ENCODE measurements at regions not wholly inside any gene's neighbourhood (a gene's known extent, or its start where the extent isn't known, plus 50 kb on each side); places are given as distances from the start of the nearest gene placed in this dataset.

DNA sequence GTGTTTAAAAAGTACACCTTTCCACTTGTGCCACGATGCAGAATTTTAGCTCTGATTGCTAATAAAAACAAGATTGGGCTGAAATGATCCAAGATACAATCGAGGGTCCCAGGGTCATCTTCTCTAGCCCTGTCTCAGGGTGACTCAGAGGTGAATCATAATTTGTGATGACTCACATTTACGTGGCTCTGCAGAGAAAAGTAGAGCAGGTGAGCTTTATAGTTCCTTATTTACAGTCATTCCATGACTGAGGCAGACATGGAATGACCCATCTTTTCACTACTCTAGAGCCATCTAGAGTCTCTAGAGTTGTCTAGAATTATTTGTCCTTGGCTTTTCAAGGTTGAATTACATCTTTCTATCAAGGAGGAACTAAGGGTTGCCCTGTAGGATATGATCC is 155.2 kb downstream of the GAS1 start:
- Mint-ChIP-seq H3K4me3 (ENCODE audit: low read depth, unreplicated experiment) (no peak overlapping the region), H3K27ac (ENCODE audit: unreplicated experiment) (no peak overlapping the region), H3K9me3 (ENCODE audit: low read depth, unreplicated experiment) (no peaks in the 10 kb centered on the region), H3K36me3 (ENCODE audit: insufficient read depth, unreplicated experiment) (no peaks in the 10 kb centered on the region), H3K27me3 (ENCODE audit: unreplicated experiment) (no peaks in the 10 kb centered on the region), H3K4me1 (ENCODE audit: low read depth, unreplicated experiment) (peaks cover 11% of the 10 kb centered on the region)
- DNase-seq: peak; percentile 26
- TF ChIP-seq, protein P1, sequence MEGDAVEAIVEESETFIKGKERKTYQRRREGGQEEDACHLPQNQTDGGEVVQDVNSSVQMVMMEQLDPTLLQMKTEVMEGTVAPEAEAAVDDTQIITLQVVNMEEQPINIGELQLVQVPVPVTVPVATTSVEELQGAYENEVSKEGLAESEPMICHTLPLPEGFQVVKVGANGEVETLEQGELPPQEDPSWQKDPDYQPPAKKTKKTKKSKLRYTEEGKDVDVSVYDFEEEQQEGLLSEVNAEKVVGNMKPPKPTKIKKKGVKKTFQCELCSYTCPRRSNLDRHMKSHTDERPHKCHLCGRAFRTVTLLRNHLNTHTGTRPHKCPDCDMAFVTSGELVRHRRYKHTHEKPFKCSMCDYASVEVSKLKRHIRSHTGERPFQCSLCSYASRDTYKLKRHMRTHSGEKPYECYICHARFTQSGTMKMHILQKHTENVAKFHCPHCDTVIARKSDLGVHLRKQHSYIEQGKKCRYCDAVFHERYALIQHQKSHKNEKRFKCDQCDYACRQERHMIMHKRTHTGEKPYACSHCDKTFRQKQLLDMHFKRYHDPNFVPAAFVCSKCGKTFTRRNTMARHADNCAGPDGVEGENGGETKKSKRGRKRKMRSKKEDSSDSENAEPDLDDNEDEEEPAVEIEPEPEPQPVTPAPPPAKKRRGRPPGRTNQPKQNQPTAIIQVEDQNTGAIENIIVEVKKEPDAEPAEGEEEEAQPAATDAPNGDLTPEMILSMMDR (IDR thresholded peaks at IDR 0.05; ENCODE audit: unreplicated experiment): no peak
- CTCF ChIA-PET: interaction anchor here (1.2 kb wide), 1 partner anchor 25 kb away, joined by 3 read pairs; no protein-coding TSS in a partner anchor
- BruUV-seq (replicated peaks): no TSS peak
- intact Hi-C loops (cut with micrococcal nuclease; ENCODE audit: unreplicated experiment): no loop called here

DNA sequence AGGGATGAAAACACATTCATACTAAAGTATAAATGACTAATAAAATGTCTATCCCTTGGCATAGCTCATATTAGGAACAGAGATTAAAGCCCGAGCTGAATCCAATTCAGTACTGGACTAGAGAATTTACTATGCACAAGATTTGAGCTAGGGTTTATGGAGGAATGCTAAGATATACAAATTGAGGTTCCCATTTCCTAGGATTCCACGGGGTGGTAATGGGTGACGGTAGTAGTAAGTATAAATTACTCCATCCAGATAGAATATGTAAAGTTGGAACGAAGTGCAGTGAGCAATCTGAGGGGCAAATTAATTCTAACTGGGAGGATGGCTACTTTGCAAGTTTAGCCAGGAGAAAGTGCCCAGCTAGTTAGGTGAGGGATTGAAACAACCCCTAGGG is 156.5 kb downstream of the GAS1 start:
- CTCF ChIA-PET: interaction anchor here (0.5 kb wide), 1 partner anchor 816 kb away, joined by 3 read pairs; no protein-coding TSS in a partner anchor

DNA sequence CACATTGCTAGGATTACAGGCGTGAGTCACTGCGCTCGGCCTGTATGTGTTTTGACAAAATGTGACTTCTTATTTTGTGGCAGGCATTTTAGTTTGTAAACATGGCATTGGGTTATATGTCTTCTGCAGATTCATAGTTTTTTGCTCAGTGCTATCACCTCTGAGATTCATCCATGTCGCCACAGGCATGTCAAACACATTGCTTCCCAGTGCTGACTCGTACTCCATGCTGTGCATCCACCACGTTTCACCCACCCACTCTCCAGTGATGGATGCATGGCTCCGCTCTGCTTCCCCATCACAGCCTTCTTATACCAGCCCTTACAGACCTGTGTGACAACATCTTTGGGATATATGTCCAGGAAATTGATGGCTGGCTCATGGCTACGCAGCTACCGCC is 158.8 kb downstream of the GAS1 start:
- Mint-ChIP-seq H3K4me3 (ENCODE audit: low read depth, unreplicated experiment) (no peak overlapping the region), H3K36me3 (ENCODE audit: insufficient read depth, unreplicated experiment) (no peaks in the 10 kb centered on the region), H3K4me1 (ENCODE audit: low read depth, unreplicated experiment) (peaks cover 11% of the 10 kb centered on the region), H3K9me3 (ENCODE audit: low read depth, unreplicated experiment) (no peaks in the 10 kb centered on the region), H3K27ac (ENCODE audit: unreplicated experiment) (no peak overlapping the region), H3K27me3 (ENCODE audit: unreplicated experiment) (no peaks in the 10 kb centered on the region)
- no peak for DNase-seq
- BruUV-seq (replicated peaks): no TSS peak
- TF ChIP-seq, protein P1 (IDR thresholded peaks at IDR 0.05; ENCODE audit: unreplicated experiment): no peak
- CTCF ChIA-PET: no interaction called here
- intact Hi-C loops (cut with micrococcal nuclease; ENCODE audit: unreplicated experiment): no loop called here

More for the DNA sequence above, 156.5 kb downstream of the GAS1 start:
- H3K4me3 Mint-ChIP-seq (ENCODE audit: low read depth, unreplicated experiment): no peak overlapping the region
- H3K9me3 Mint-ChIP-seq (ENCODE audit: low read depth, unreplicated experiment): no peaks in the 10 kb centered on the region
- no TSS peak for BruUV-seq (replicated peaks)
- no peaks in the 10 kb centered on the region for H3K27me3 Mint-ChIP-seq (ENCODE audit: unreplicated experiment)
- H3K36me3 Mint-ChIP-seq (ENCODE audit: insufficient read depth, unreplicated experiment): no peaks in the 10 kb centered on the region
- no peak for DNase-seq
- intact Hi-C loops (cut with micrococcal nuclease; ENCODE audit: unreplicated experiment): no loop called here
- no peak overlapping the region for H3K27ac Mint-ChIP-seq (ENCODE audit: unreplicated experiment)
- H3K4me1 Mint-ChIP-seq (ENCODE audit: low read depth, unreplicated experiment): peaks cover 11% of the 10 kb centered on the region
- TF ChIP-seq, protein P1 (IDR thresholded peaks at IDR 0.05; ENCODE audit: unreplicated experiment): no peak

DNA sequence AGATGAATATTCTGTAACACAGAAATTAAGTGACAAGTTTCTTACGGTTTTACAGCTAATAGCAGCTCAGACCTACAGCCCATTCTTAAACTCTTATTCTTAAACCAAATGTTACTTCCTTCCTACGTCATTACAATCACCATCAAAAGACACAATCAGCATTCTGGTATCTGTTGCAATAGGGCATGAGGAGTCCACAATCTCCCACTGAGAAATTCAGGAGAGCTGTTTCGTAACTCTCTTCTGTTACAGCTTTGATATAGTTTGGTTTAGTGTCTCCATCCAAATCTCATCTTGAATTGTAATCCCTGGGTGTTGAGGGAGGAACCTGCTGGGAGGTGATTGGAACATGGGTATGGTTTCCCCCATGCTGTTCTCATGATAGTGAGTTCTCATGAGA is 163.4 kb downstream of the GAS1 start:
- H3K9me3 Mint-ChIP-seq (ENCODE audit: low read depth, unreplicated experiment): no peaks in the 10 kb centered on the region
- no peaks in the 10 kb centered on the region for H3K27me3 Mint-ChIP-seq (ENCODE audit: unreplicated experiment)
- no peaks in the 10 kb centered on the region for H3K36me3 Mint-ChIP-seq (ENCODE audit: insufficient read depth, unreplicated experiment)
- intact Hi-C loops (cut with micrococcal nuclease; ENCODE audit: unreplicated experiment): no loop called here
- H3K27ac Mint-ChIP-seq (ENCODE audit: unreplicated experiment): no peak overlapping the region
- TF ChIP-seq, protein P1 (IDR thresholded peaks at IDR 0.05; ENCODE audit: unreplicated experiment): no peak
- CTCF ChIA-PET: no interaction called here
- no peak overlapping the region for H3K4me3 Mint-ChIP-seq (ENCODE audit: low read depth, unreplicated experiment)
- DNase-seq: no peak
- BruUV-seq (replicated peaks): no TSS peak
- no peaks in the 10 kb centered on the region for H3K4me1 Mint-ChIP-seq (ENCODE audit: low read depth, unreplicated experiment)
